HFF-Myc (cell line): ENCODE measurements at regions not wholly inside any gene's neighbourhood (a gene's known extent, or its start where the extent isn't known, plus 50 kb on each side); places are given as distances from the start of the nearest gene placed in this dataset.
"Not testable (repeated sequence)": the region's sequence is repeated elsewhere in the genome, so short reads cannot be mapped to it uniquely, and the experiment has no call there.

Source experiments
- DNase-seq: peaks from one replicate; pipeline ENCODE4 v3.0.0-alpha.2; 2011; ENCODE audit warnings: low read depth; ENCODE audit errors: extremely low read depth
- H3K4me3 ChIP-seq: replicated peaks from 2 replicates; pipeline ENCODE4 v1.5.1; 2011; ENCODE audit warnings: low read depth, mild to moderate bottlenecking, control low read depth, low read length
- TF ChIP-seq, protein P1 (sequence below): IDR thresholded peaks from 2 replicates; pipeline ENCODE4 v1.5.1; 2012; ENCODE audit warnings: mild to moderate bottlenecking, low read depth, low read length, control low read depth; ENCODE audit errors: missing control alignments

DNA sequence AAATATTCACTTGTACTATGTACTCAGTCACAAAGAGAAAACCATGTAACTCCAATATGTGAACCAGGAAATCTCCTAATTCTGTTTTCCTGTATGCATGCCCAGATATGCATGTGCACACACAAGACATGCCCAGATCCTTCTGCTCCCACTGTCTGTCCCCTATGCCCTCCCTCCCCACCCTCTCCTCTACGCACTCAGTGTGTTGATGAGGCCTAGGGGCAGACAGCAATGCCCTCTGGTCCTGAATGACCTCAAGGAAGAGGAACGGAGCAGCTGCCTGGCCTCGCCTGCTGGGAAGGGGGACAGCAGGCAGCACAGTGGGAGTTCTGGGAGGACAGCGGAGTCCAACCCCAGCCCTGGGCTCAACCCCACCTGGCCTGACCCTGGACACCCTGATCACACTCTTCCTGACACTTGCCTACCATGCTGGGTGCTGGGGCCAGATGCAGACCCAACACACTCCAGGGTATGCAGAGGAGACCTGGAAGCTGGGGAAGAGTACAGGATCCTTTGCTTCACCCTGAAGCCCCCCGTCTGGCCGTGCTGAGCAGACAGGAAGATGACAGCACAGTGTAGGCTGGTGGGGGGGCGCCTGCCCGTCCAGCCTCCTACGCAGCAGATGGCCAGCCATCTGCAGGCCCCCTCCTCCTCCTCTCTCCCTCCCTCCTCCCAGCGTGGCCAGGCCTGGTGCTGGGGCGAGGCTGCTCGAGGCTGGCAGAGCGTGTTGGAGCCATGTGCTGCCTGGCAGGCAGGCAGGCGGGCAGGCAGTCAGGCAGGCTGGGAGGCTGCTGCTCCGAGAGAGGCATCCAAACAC, 106.6 kb upstream of the NCOR2 start:
- TF ChIP-seq, protein P1, sequence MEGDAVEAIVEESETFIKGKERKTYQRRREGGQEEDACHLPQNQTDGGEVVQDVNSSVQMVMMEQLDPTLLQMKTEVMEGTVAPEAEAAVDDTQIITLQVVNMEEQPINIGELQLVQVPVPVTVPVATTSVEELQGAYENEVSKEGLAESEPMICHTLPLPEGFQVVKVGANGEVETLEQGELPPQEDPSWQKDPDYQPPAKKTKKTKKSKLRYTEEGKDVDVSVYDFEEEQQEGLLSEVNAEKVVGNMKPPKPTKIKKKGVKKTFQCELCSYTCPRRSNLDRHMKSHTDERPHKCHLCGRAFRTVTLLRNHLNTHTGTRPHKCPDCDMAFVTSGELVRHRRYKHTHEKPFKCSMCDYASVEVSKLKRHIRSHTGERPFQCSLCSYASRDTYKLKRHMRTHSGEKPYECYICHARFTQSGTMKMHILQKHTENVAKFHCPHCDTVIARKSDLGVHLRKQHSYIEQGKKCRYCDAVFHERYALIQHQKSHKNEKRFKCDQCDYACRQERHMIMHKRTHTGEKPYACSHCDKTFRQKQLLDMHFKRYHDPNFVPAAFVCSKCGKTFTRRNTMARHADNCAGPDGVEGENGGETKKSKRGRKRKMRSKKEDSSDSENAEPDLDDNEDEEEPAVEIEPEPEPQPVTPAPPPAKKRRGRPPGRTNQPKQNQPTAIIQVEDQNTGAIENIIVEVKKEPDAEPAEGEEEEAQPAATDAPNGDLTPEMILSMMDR = no peak
- H3K4me3 ChIP-seq = no peak overlapping the region
- no peak for DNase-seq

DNA sequence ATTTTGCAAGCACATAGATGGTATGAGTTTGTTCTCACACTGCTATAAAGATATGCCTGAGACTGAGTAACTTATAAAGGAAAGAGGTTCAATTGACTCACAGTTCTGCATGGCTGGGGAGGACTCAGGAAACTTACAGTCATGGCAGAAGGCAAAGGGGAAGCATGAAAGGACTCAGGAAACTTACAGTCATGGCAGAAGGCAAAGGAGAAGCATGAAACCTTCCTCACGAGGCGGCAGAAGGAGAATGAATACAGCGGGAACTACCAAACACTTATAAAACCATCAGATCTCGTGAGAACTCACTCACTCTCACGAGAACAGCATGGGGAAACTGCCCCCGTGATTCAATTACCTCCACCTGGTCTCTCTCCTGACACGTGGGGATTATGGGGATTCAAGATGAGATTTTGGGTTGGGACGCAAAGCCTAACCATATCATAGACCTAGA, 101.9 kb upstream of the NCOR2 start:
- DNase-seq = not testable (repeated sequence)

DNA sequence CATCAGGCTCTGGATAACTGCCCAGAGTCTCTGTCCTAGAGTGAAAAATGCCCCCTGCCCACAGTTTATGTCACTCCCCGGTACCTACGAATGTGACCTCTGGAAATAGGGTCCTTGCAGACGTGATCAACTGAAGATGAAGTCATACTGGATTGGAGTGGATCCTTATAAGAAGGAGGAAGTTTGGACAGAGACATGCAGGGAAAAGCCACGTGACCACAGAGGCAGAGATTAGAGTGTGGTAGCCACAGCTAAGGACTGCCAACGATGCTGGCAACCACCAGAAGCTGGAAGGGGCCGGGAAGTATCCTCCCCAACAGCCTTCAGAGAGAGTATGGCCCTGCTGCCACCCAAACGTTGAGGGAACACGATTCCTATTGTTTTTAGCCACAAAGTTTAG, 101.2 kb upstream of the NCOR2 start:
- H3K4me3 ChIP-seq = no peak overlapping the region
- no peak for DNase-seq
- TF ChIP-seq, protein P1 = no peak

More for the DNA sequence above, 101.9 kb upstream of the NCOR2 start:
- H3K4me3 ChIP-seq = not testable (repeated sequence)

DNA sequence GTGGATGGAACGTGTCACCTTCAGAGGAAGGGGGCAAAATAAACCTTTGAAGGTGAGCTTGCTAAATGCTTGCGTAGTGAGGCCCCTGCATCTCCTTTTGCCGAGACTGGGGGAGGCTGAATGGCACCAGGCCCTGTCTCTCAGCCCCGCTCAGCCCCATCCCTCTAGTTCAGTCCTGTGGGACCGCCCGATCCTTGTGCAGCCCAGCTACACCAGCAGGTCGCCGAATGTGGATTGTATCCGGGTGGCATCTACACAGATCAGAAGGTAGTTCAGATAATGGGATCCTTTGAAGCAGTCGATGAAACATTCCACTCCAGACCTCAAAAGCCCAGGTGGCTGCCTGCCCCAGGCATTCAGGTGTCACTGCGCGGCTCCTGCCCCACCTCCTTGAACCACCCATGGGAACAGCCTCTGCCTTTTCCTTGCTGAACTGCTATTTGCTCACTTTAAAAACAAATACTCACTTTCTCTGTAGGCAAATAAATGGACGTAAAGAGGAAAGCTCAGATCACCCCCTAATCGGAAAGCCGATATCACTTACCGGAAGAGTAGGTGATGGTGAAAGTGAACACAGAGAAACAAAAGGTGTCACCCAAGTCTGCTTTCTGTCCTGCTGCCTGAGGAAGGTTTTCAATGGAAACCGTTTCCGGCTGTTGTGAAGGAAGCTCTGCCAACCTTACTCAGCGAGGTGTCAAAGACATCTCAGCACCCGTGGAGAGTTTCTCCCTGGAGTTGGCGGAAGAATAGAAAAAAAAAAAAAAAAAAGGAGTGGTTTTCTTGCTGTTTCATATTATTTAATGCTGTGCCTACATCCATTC, 100.3 kb upstream of the NCOR2 start:
- TF ChIP-seq, protein P1 = no peak
- DNase-seq = no peak
- no peak overlapping the region for H3K4me3 ChIP-seq

DNA sequence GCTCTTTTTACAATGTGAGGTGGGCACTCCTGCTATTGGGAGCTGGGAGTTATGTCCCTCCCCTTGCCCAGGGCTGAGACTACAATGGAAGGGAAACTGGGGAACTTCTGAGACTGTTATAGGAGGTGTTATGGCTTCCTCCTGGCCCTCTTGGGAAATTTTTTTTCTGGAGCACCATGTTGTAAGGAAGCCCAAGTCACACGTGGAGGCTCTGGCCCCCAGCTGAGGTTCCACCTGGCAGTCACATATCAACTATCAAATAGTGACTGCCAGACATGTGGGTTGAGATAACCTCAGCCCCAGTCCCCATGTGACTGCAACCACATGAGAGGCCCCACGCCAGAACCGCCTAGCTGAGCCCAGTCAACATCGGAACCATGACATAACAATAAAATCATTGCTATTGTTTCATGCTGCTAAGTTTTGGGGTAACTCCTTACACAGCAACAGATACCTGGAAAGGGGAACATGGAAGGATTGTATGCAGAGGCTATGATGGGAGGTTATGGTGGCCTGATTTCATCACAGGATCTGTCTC, 99.4 kb upstream of the NCOR2 start:
- no peak overlapping the region for H3K4me3 ChIP-seq
- TF ChIP-seq, protein P1 = no peak
- no peak for DNase-seq

DNA sequence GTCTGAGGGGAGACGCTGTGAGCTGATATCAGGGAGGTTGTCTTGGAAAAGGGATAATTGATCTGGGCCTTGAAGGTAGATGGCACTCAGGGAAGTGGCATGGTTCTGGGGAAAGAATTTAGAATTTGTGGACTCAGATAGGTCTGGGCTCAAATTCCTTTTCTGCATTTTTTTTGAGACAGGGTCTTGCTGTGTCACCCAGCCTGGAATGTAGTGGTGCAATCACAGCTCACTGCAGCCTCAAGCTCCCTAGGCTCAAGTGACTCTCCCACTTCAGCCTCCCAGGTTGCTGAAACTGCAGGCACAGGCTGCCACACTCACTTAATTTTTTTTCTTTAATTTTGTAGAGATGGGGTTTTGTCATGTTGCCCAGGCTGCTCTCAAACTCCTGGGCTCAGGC, 98.1 kb upstream of the NCOR2 start:
- no peak for DNase-seq
- TF ChIP-seq, protein P1 = no peak
- H3K4me3 ChIP-seq = no peak overlapping the region

DNA sequence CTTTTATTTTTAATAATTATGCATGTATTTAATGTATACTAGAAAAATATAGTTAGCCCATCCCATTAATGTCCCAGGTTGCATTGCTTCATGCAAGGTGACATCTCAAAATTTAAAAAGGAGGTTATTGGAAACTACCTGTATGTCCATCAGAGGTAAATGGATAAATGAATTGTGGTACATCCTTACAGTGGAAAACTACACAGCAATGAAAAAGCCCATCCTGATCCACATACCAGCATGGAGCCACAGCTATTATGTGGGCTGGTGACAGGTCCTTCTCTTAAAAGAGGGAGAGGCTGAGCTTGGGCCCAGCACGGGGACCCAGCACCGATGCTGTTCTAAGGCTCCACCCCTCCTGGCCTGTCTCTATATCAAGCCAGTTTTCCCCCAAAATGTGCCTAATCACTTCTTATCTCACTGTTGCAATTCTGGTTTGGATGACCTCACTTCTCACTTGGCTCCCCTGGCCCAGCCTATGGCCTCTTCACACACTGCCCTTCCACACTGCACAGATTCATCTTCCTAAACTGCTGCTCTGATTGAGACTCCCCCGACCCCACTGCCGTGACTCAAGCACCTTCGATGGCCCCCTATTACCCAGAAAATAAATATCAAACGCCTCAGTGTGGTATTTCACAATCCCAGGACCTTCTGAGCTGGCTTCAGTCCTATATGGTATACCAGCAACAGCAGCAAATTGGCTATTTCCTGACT, 97.1 kb upstream of the NCOR2 start:
- H3K4me3 ChIP-seq = no peak overlapping the region
- TF ChIP-seq, protein P1 = no peak
- DNase-seq = no peak
